ENCODE measurements at regions not wholly inside any gene's neighbourhood (a gene's known extent, or its start where the extent isn't known, plus 50 kb on each side); places are given as distances from the start of the nearest gene placed in this dataset.

DNA sequence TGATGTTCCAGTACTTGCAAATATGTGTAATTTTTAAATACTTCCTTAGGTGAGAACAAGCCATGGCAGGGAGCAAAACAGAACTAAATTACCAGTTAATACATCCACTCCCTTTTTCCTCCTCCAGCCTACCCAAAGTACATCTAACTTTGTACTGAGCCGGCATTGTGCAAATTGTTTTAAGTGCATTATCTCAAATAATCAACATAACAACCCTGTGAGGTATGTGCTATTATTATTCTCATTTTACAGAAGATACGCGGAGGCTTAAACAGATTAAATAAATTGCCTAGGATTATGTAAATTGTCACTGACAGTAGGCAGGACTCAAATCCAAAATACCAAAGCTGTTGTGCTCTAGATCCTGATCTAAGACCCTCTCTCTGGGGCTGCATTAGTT, 55.5 kb upstream of the KLF4 start:
- H3K4ac ChIP-seq (ENCODE audit: low read depth in 1 of 2, low read length in 2 of 2): no peak overlapping the region
- H3K36me3 ChIP-seq (ENCODE audit: control insufficient read depth in 1 of 2, insufficient read depth in 2 of 2, low read depth in 1 of 2, low read length in 2 of 2): no peaks in the 10 kb centered on the region
- H3K79me1 ChIP-seq (replicated peaks; ENCODE audit: low read length, poor library complexity, severe bottlenecking): no peaks in the 10 kb centered on the region
- H2BK120ac ChIP-seq (ENCODE audit: low read depth, low read length): no peak overlapping the region
- no peak overlapping the region for H3K9ac ChIP-seq (ENCODE audit: low read length)
- no peak overlapping the region for H2BK15ac ChIP-seq (ENCODE audit: low read depth, poor library complexity, severe bottlenecking)
- no peak overlapping the region for H2AFZ ChIP-seq (ENCODE audit: low read depth, low read length)
- WGBS: 65% methylated on average over 2 of the region's 3 CpGs
- no peak overlapping the region for H3K23ac ChIP-seq (ENCODE audit: low read length in 2 of 2)
- no peaks in the 10 kb centered on the region for H3K9me3 ChIP-seq (ENCODE audit: control insufficient read depth, low read length)
- no peak overlapping the region for H2AK5ac ChIP-seq (ENCODE audit: low read length, severe bottlenecking)
- H3K18ac ChIP-seq (ENCODE audit: low read depth in 1 of 2, low read length in 2 of 2): no peak overlapping the region
- no peak overlapping the region for H3K27ac ChIP-seq (ENCODE audit: low read length, poor library complexity, severe bottlenecking)
- no peak overlapping the region for H3K4me3 ChIP-seq (ENCODE audit: insufficient read depth in 1 of 2, low read depth in 1 of 2, low read length in 2 of 2)
- H4K91ac ChIP-seq (ENCODE audit: low read length): no peak overlapping the region
- no peak overlapping the region for H4K8ac ChIP-seq (ENCODE audit: low read length)
- H3K27me3 ChIP-seq (ENCODE audit: control insufficient read depth in 1 of 2, insufficient read depth in 1 of 2, low read length in 2 of 2): no peaks in the 10 kb centered on the region
- no peak overlapping the region for H3K14ac ChIP-seq (ENCODE audit: low read length in 2 of 2)
- no peak overlapping the region for H2BK12ac ChIP-seq (ENCODE audit: low read length in 2 of 2)
- no peak for DNase-seq
- H3K4me2 ChIP-seq (ENCODE audit: low read length, poor library complexity, severe bottlenecking): no peak overlapping the region
- peaks cover 4% of the 10 kb centered on the region for H3K4me1 ChIP-seq (ENCODE audit: control insufficient read depth, insufficient read depth, low read depth, low read length)
- H2BK5ac ChIP-seq (ENCODE audit: low read depth, low read length, poor library complexity, severe bottlenecking): no peak overlapping the region

GRCh38 chr9:107542411-107543157, 53.0 kb upstream of the KLF4 start:
- Histone ChIP-seq H3K79me1 (replicated peaks; ENCODE audit: low read length, poor library complexity, severe bottlenecking) (no peaks in the 10 kb centered on the region), H3K4ac (ENCODE audit: low read depth in 1 of 2, low read length in 2 of 2) (no peak overlapping the region), H3K4me1 (ENCODE audit: control insufficient read depth, insufficient read depth, low read depth, low read length) (no peaks in the 10 kb centered on the region), H4K91ac (ENCODE audit: low read length) (no peak overlapping the region), H2AFZ (ENCODE audit: low read depth, low read length) (no peak overlapping the region), H3K23ac (ENCODE audit: low read length in 2 of 2) (no peak overlapping the region), H3K36me3 (ENCODE audit: control insufficient read depth in 1 of 2, insufficient read depth in 2 of 2, low read depth in 1 of 2, low read length in 2 of 2) (no peaks in the 10 kb centered on the region), H3K4me2 (ENCODE audit: low read length, poor library complexity, severe bottlenecking) (no peak overlapping the region), H2AK5ac (ENCODE audit: low read length, severe bottlenecking) (no peak overlapping the region), H3K27me3 (ENCODE audit: control insufficient read depth in 1 of 2, insufficient read depth in 1 of 2, low read length in 2 of 2) (no peaks in the 10 kb centered on the region), H3K27ac (ENCODE audit: low read length, poor library complexity, severe bottlenecking) (no peak overlapping the region), H4K8ac (ENCODE audit: low read length) (no peak overlapping the region), H2BK120ac (ENCODE audit: low read depth, low read length) (no peak overlapping the region), H2BK5ac (ENCODE audit: low read depth, low read length, poor library complexity, severe bottlenecking) (no peak overlapping the region), H2BK12ac (ENCODE audit: low read length in 2 of 2) (no peak overlapping the region), H3K9me3 (ENCODE audit: control insufficient read depth, low read length) (no peaks in the 10 kb centered on the region), H3K4me3 (ENCODE audit: insufficient read depth in 1 of 2, low read depth in 1 of 2, low read length in 2 of 2) (no peak overlapping the region), H3K14ac (ENCODE audit: low read length in 2 of 2) (no peak overlapping the region), H2BK15ac (ENCODE audit: low read depth, poor library complexity, severe bottlenecking) (no peak overlapping the region), H3K9ac (ENCODE audit: low read length) (no peak overlapping the region), H3K18ac (ENCODE audit: low read depth in 1 of 2, low read length in 2 of 2) (no peak overlapping the region)
- WGBS: 94% methylated on average over 3 of the region's 4 CpGs
- no peak for DNase-seq

GRCh38 chr9:107541523-107541922, 52.0 kb upstream of the KLF4 start:
- Histone ChIP-seq H3K9ac (ENCODE audit: low read length) (no peak overlapping the region), H2BK15ac (ENCODE audit: low read depth, poor library complexity, severe bottlenecking) (no peak overlapping the region), H2BK12ac (ENCODE audit: low read length in 2 of 2) (no peak overlapping the region), H3K36me3 (ENCODE audit: control insufficient read depth in 1 of 2, insufficient read depth in 2 of 2, low read depth in 1 of 2, low read length in 2 of 2) (no peaks in the 10 kb centered on the region), H2AFZ (ENCODE audit: low read depth, low read length) (no peak overlapping the region), H3K4me3 (ENCODE audit: insufficient read depth in 1 of 2, low read depth in 1 of 2, low read length in 2 of 2) (no peak overlapping the region), H2BK120ac (ENCODE audit: low read depth, low read length) (no peak overlapping the region), H3K27me3 (ENCODE audit: control insufficient read depth in 1 of 2, insufficient read depth in 1 of 2, low read length in 2 of 2) (no peaks in the 10 kb centered on the region), H4K91ac (ENCODE audit: low read length) (no peak overlapping the region), H3K4me2 (ENCODE audit: low read length, poor library complexity, severe bottlenecking) (no peak overlapping the region), H3K23ac (ENCODE audit: low read length in 2 of 2) (no peak overlapping the region), H2AK5ac (ENCODE audit: low read length, severe bottlenecking) (no peak overlapping the region), H4K8ac (ENCODE audit: low read length) (no peak overlapping the region), H3K4ac (ENCODE audit: low read depth in 1 of 2, low read length in 2 of 2) (no peak overlapping the region), H3K14ac (ENCODE audit: low read length in 2 of 2) (no peak overlapping the region), H3K79me1 (replicated peaks; ENCODE audit: low read length, poor library complexity, severe bottlenecking) (no peaks in the 10 kb centered on the region), H3K27ac (ENCODE audit: low read length, poor library complexity, severe bottlenecking) (no peak overlapping the region), H3K4me1 (ENCODE audit: control insufficient read depth, insufficient read depth, low read depth, low read length) (no peaks in the 10 kb centered on the region), H3K18ac (ENCODE audit: low read depth in 1 of 2, low read length in 2 of 2) (no peak overlapping the region), H3K9me3 (ENCODE audit: control insufficient read depth, low read length) (no peaks in the 10 kb centered on the region), H2BK5ac (ENCODE audit: low read depth, low read length, poor library complexity, severe bottlenecking) (no peak overlapping the region)
- no peak for DNase-seq
- 91% methylated on average over 2 of the region's 2 CpGs for WGBS

GRCh38 chr9:107540164-107540561, 50.6 kb upstream of the KLF4 start:
- no peak overlapping the region for H3K18ac ChIP-seq (ENCODE audit: low read depth in 1 of 2, low read length in 2 of 2)
- WGBS: 71% methylated on average over 1 of the region's 1 CpG
- H2BK5ac ChIP-seq (ENCODE audit: low read depth, low read length, poor library complexity, severe bottlenecking): no peak overlapping the region
- H2BK120ac ChIP-seq (ENCODE audit: low read depth, low read length): no peak overlapping the region
- H3K4ac ChIP-seq (ENCODE audit: low read depth in 1 of 2, low read length in 2 of 2): no peak overlapping the region
- no peak overlapping the region for H4K91ac ChIP-seq (ENCODE audit: low read length)
- H3K79me1 ChIP-seq (replicated peaks; ENCODE audit: low read length, poor library complexity, severe bottlenecking): no peaks in the 10 kb centered on the region
- H2AK5ac ChIP-seq (ENCODE audit: low read length, severe bottlenecking): no peak overlapping the region
- no peak overlapping the region for H2BK12ac ChIP-seq (ENCODE audit: low read length in 2 of 2)
- no peaks in the 10 kb centered on the region for H3K27me3 ChIP-seq (ENCODE audit: control insufficient read depth in 1 of 2, insufficient read depth in 1 of 2, low read length in 2 of 2)
- H3K4me2 ChIP-seq (ENCODE audit: low read length, poor library complexity, severe bottlenecking): no peak overlapping the region
- no peak overlapping the region for H3K27ac ChIP-seq (ENCODE audit: low read length, poor library complexity, severe bottlenecking)
- H3K23ac ChIP-seq (ENCODE audit: low read length in 2 of 2): no peak overlapping the region
- no peak overlapping the region for H3K9ac ChIP-seq (ENCODE audit: low read length)
- H3K4me1 ChIP-seq (ENCODE audit: control insufficient read depth, insufficient read depth, low read depth, low read length): no peaks in the 10 kb centered on the region
- no peaks in the 10 kb centered on the region for H3K36me3 ChIP-seq (ENCODE audit: control insufficient read depth in 1 of 2, insufficient read depth in 2 of 2, low read depth in 1 of 2, low read length in 2 of 2)
- DNase-seq: no peak
- no peak overlapping the region for H2AFZ ChIP-seq (ENCODE audit: low read depth, low read length)
- H4K8ac ChIP-seq (ENCODE audit: low read length): no peak overlapping the region
- H3K9me3 ChIP-seq (ENCODE audit: control insufficient read depth, low read length): no peaks in the 10 kb centered on the region
- H2BK15ac ChIP-seq (ENCODE audit: low read depth, poor library complexity, severe bottlenecking): no peak overlapping the region
- H3K4me3 ChIP-seq (ENCODE audit: insufficient read depth in 1 of 2, low read depth in 1 of 2, low read length in 2 of 2): no peak overlapping the region
- H3K14ac ChIP-seq (ENCODE audit: low read length in 2 of 2): no peak overlapping the region
